SK-N-MC (cell line): ENCODE measurements at regions not wholly inside any gene's neighbourhood (a gene's known extent, or its start where the extent isn't known, plus 50 kb on each side); places are given as distances from the start of the nearest gene placed in this dataset.

Source experiments
- DNase-seq: peaks from one replicate; pipeline ENCODE4 v3.0.0-alpha.2; 2011; ENCODE audit warnings: low read depth, low spot score
- H3K27ac ChIP-seq: fragments of 200-600 bp; sonication (generic); 2 replicates; pipeline ENCODE4 v1.5.1; 2016; ENCODE audit warnings: mixed run types
- H3K36me3 ChIP-seq: fragments of 200-600 bp; sonication (generic); 2 replicates; pipeline ENCODE4 v1.6.1; 2017; ENCODE audit warnings: antibody characterized with exemption, low read length, mixed read lengths; ENCODE audit not compliant: insufficient read depth
- H3K4me3 ChIP-seq: fragments of 200-600 bp; sonication (generic); 2 replicates; pipeline ENCODE4 v1.5.1; 2016
- H3K9ac ChIP-seq: fragments of 200-600 bp; sonication (generic); 2 replicates; pipeline ENCODE4 v1.8.0; 2017; ENCODE audit warnings: mixed run types, mixed read lengths; ENCODE audit not compliant: insufficient read length
- H3K9me3 ChIP-seq: fragments of 200-600 bp; sonication (generic); 2 replicates; pipeline ENCODE4 v1.6.1; 2017; ENCODE audit warnings: low read depth, mild to moderate bottlenecking, antibody characterized with exemption, low read length, moderate library complexity, mixed read lengths
- EZH2 ChIP-seq: fragments of 200-600 bp; sonication (generic); IDR thresholded peaks from one replicate; pipeline ENCODE4 v1.6.1; 2017; ENCODE audit warnings: antibody characterized with exemption
- FOXP2 ChIP-seq: optimal IDR thresholded peaks from 2 replicates; pipeline ENCODE3; 2011; ENCODE audit warnings: mild to moderate bottlenecking, moderate library complexity; ENCODE audit not compliant: insufficient read depth; ENCODE audit errors: extremely low read length, control extremely low read depth
- POLR2AphosphoS5 ChIP-seq: IDR thresholded peaks from 2 replicates; pipeline ENCODE4 v1.6.1; 2012; ENCODE audit warnings: mild to moderate bottlenecking, low read depth, low read length, borderline replicate concordance

- H3K4me3 ChIP-seq = no peak overlapping the region
- H3K9ac ChIP-seq = no peak overlapping the region
- H3K9me3 ChIP-seq = no peaks in the 10 kb centered on the region
- no peaks in the 10 kb centered on the region for H3K36me3 ChIP-seq
- TF ChIP-seq FOXP2 (no peak), POLR2AphosphoS5 (no peak), EZH2 (no peak)
- H3K27ac ChIP-seq = no peak overlapping the region
- no peak for DNase-seq
Observed at GRCh38 chr10:6361869-6362268, 159.1 kb downstream of the PFKFB3 start.

- Histone ChIP-seq H3K9ac (no peak overlapping the region), H3K9me3 (no peaks in the 10 kb centered on the region), H3K36me3 (no peaks in the 10 kb centered on the region), H3K27ac (no peak overlapping the region), H3K4me3 (no peak overlapping the region)
- no peak for DNase-seq
- no peak for TF ChIP-seq POLR2AphosphoS5
- no peak for TF ChIP-seq EZH2
- no peak for TF ChIP-seq FOXP2
Observed at GRCh38 chr10:6362879-6363278, 160.1 kb downstream of the PFKFB3 start.

- H3K27ac ChIP-seq = no peak overlapping the region
- DNase-seq = no peak
- H3K9me3 ChIP-seq = no peaks in the 10 kb centered on the region
Observed at GRCh38 chr10:6363511-6363910, 160.8 kb downstream of the PFKFB3 start.

GRCh38 chr10:6364283-6364682, 161.6 kb downstream of the PFKFB3 start:
- no peak for DNase-seq
- TF ChIP-seq FOXP2 (no peak), EZH2 (no peak), POLR2AphosphoS5 (no peak)
- H3K36me3 ChIP-seq = no peaks in the 10 kb centered on the region
- H3K27ac ChIP-seq = no peak overlapping the region
- H3K9ac ChIP-seq = no peak overlapping the region
- H3K9me3 ChIP-seq = no peaks in the 10 kb centered on the region
- no peak overlapping the region for H3K4me3 ChIP-seq

More at GRCh38 chr10:6363511-6363910, 160.8 kb downstream of the PFKFB3 start:
- Histone ChIP-seq H3K4me3 (no peak overlapping the region), H3K36me3 (no peaks in the 10 kb centered on the region), H3K9ac (no peak overlapping the region)
- TF ChIP-seq EZH2 (no peak), POLR2AphosphoS5 (no peak), FOXP2 (no peak)

- TF ChIP-seq EZH2 (no peak), FOXP2 (no peak), POLR2AphosphoS5 (no peak)
- Histone ChIP-seq H3K27ac (no peak overlapping the region), H3K36me3 (no peaks in the 10 kb centered on the region), H3K9me3 (no peaks in the 10 kb centered on the region), H3K9ac (no peak overlapping the region), H3K4me3 (no peak overlapping the region)
- DNase-seq = no peak
Observed at GRCh38 chr10:6364893-6365292, 162.2 kb downstream of the PFKFB3 start.

GRCh38 chr10:6365384-6365783, 162.7 kb downstream of the PFKFB3 start:
- TF ChIP-seq FOXP2 = no peak
- no peak for TF ChIP-seq POLR2AphosphoS5
- no peak for TF ChIP-seq EZH2
- no peak for DNase-seq
- Histone ChIP-seq H3K4me3 (no peak overlapping the region), H3K27ac (no peak overlapping the region), H3K9me3 (no peaks in the 10 kb centered on the region), H3K36me3 (no peaks in the 10 kb centered on the region), H3K9ac (no peak overlapping the region)
